NCI-H2227 treated with DMSO at 0.1 percent for 48 hours (cell line): ENCODE measurements at regions not wholly inside any gene's neighbourhood (a gene's known extent, or its start where the extent isn't known, plus 50 kb on each side); places are given as distances from the start of the nearest gene placed in this dataset.

Source experiments
- DNase-seq: peaks from one replicate; lab custom pipeline; 2025; lab: John Stamatoyannopoulos, UW

- DNase-seq = no peak
Measured at GRCh38 chr2:79453918-79454317, 58.9 kb upstream of the CTNNA2 start.

- DNase-seq = no peak
Measured at GRCh38 chr2:79452651-79453050, 60.2 kb upstream of the CTNNA2 start.

DNA sequence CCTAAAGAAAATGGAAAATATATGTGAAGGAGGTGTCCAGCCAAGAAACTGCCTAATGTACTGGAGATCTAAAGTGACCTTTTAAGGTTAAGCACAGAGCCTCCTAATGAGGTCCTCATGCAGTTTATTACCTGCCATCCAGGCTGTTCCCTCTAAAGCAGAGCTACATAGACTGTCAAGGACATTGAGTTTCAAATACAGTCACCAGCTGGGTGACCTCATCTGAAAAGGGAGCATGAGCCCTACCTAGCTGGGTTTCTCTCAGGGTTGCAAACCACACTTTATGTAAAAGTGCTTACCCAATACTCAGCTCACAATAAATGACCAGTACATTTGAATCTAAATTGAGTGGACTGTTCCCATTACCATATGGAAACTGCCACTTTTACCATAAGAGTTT, 65.4 kb upstream of the CTNNA2 start:
- DNase-seq = no peak

DNA sequence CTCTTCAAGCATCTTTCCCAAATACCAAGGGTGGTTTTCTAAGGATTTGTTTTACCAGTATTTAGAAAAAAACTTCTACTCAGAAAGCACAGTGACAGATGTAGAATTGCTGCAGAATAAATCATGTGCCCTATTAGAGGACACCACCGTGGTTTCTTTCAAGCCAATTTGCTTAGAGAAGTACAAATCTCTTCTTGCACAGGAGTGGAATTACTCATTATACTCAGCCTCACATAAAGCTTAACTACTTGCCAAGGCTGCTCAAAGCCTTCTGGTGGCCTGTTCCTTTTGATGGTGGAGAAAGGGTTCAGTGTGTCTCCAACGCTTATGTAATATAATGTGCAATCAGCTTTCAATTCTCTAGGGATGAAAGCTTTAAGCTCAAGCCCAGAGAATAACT, 66.5 kb upstream of the CTNNA2 start:
- DNase-seq = no peak

DNA sequence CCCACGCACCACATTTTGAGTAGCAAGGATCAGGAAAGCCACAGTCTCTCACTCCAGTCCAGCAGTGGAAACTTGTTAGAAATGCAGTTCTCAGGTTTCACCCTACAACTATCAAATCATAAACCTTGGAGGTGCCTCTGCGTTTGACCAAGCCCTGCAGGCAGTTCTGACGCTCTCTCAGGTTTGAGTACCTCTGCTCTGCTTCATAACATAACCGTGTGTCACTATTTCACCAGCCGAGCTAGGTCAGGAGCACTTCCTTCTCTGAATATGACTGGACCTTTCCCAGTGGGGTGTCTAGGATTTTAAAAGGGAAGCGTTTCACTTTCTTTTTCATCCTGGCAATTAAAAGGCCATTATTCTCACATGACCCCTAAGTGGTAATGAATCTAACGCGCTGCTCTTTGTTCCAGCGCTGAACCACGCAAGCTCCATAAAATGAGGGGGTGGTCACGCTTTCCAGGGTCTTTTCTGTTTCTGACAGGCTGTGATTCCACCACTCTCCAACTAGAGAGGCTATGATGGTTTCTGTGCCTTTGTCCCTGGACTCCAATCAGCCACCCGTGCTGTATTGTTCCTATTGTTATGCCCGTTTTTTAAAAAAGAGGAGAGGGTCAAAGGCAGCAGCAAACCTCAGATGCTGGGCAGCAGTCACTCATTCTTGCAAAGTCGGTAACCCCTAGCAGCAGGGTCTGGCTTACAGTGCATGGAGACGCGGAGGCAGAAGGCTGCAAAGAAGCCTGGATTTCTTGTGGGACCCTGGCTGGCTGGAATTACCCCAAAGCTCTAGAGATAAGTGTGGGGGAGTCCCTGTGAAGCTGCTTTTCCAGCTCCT, 75.2 kb upstream of the CTNNA2 start:
- peak; percentile 77 for DNase-seq

DNA sequence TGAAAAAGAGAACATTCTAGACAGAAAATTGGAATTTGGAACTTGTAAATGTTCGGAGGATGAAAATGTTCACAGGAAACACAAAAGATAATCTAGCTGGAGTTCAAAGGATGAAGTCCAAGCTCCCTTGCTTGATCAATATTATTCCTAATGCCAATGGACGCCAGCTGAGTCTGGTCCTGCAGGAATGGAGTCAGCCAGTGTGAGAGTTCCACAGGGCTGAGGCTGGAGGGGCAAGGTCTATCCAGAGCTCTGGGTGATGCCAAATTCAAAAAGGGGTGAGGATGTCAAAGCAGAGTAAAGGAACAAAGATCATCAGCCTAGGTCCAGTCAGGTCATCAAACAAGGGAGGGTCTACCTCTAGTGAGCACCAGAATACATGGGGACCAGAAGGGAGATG, 78.5 kb upstream of the CTNNA2 start:
- DNase-seq = no peak

- no peak for DNase-seq
Measured at GRCh38 chr2:79432731-79433146, 80.1 kb upstream of the CTNNA2 start.

- no peak for DNase-seq
Measured at GRCh38 chr2:79428745-79429144, 84.1 kb upstream of the CTNNA2 start.

GRCh38 chr2:79414690-79415089, 98.2 kb upstream of the CTNNA2 start:
- no peak for DNase-seq

DNA sequence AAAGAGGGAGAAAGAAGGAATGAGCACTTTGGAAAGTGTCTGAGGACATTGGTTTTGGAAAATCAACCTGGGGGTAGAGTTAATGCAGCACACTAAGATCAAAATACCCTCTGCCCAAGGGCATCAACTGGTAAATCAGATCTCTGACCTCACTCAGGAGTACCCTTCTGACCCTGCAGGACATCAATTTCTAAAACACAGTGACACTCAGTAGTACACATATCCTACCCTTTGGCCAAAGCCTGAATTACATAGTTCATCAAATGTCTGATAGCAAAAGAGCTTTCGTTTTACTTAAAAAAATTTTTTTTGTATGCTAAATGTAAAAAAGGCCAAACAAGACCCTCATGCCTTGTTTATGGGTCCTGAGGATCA, 118.4 kb upstream of the CTNNA2 start:
- no peak for DNase-seq

DNA sequence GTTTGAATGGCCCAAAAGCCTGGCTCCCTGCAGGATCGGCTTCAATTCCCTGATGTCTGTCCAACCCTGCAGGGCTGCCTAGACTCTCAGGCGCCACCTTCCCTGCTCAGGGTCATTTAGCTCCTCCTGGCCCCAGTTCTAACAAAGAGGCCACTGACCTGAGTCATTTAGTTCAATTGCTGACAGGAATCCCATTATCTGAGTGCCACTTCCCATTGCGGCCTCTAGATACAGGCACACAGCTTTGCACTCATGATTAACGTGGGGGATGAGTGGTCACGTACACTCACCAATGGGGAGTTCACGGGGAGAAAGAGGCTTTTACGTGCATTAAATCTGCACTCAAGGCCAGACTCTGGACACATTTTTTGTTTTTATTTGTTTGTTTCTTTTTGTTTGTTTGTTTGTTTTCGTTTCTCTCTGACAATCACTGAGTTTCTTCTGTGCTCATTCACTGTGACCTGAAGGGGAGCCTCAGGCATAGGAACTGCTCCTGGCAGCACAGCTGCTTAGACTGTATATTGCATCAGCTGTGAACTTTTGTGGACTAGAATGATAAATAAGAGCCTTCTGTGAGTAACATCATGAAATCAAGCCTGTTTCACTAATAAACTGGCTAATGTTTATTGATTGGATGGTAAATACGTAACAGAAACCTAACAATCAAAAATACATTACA, 118.9 kb upstream of the CTNNA2 start:
- peak; percentile 95 for DNase-seq

GRCh38 chr2:79393107-79393685, 119.7 kb upstream of the CTNNA2 start:
- no peak for DNase-seq

DNA sequence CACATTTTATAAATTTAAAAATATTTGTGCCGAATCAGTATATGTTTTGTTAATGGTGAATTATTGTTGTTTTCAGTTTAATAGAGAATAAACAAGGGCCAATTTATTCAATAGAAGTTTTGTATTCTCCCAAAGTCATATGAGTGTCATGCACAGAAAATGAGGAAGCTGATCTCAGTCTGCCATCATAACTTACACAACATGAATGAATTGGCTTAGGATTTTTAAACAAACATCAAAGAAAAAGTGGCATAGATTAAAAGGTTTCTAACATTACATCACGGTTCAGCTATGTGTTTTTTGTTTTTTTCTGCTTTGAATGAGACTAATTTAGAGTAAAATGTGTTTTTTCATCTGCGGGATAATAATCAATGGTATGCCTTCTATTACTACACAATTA, 123.4 kb upstream of the CTNNA2 start:
- no peak for DNase-seq

DNA sequence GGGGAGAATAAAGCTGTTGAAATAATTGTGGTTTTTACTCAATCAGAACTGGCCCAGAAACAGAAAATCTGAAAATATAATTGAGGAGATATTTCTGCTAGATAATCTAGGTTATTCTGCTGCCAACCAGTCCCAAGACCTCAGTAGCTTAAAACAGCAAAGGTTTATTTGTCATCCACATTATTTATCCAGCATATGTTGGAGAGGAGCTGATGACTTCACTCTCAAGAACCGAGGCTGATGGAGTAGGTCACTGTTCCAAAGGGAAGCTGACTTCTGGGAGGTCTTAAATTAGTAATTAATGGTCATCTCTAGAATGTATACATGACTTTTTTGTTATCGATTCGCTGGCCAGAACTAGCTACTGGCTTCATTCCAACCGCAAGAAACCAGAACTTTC, 124.8 kb upstream of the CTNNA2 start:
- DNase-seq = no peak

GRCh38 chr2:79387431-79387830, 125.4 kb upstream of the CTNNA2 start:
- DNase-seq = no peak

- DNase-seq = peak; percentile 65
Measured at GRCh38 chr2:79383681-79384080, 129.2 kb upstream of the CTNNA2 start.

DNA sequence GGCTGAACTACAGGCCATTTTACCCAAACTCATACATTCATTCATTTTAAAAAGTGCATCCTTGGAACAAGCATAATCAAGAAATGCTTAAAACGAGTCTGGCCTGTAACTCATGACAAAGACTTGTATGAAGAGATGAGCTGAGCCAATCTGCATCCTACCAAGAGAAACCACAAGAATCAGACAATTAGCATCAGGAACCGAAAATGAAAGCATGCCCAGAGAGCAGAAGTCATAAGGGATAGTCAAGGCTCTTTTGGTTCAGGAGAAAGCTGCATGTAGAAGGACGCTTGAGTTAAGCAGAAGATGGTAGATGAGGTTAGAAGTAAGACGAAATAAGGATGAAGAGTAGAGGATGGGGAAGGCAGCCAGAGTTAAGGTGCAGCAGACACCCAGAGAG, 137.0 kb upstream of the CTNNA2 start:
- no peak for DNase-seq

GRCh38 chr2:79373358-79374130, 139.3 kb upstream of the CTNNA2 start:
- DNase-seq = no peak

DNA sequence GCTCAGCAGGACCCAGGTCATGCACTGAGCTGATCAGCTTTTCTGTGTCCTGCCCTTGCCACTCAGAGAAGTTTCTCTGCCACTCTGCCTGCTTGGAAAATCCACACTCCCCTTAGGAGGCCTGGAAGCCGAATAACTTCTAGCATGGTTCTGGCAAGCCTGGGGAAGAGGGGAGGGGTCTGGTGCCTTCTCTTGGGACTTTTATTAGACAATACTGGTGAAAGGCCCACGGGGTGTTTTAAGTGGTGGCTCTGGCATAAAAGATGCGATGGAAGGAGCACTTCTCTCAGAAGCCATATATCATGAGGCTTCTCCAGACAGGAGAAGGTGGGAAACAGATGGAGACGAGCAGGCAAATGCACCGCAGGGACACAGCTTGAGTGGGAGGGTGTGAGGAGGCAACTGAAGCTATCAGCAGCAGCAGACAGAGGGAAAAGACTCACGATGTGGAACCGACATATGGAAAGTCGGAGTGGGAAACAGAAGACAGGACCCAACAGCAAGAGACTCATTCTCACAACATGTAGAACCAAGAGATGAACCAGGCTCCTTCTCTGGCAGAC, 141.8 kb upstream of the CTNNA2 start:
- DNase-seq = peak; percentile 50

DNA sequence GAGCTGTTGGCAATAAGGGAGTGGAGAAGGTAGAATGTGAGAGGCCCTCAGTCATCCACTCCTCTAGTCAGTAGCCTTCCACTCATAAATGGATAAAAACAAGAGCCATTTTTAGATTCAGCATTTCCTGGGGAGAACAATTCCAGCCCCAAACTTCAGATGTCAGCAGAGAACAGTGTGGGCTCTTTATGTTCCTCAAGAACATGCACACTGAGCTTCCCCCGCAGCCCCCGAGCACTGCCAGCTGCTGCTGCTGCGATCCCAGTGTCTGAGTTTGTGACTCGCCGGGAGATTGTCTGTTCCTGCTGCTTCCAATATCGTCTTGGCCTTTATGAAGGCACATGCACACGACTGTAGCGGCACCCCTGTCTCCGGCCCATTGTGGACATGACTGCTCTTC, 143.7 kb upstream of the CTNNA2 start:
- no peak for DNase-seq

- no peak for DNase-seq
Measured at GRCh38 chr2:79368116-79368630, 144.7 kb upstream of the CTNNA2 start.

- no peak for DNase-seq
Measured at GRCh38 chr2:79359419-79359818, 153.4 kb upstream of the CTNNA2 start.
